ENCODE measurements at regions not wholly inside any gene's neighbourhood (a gene's known extent, or its start where the extent isn't known, plus 50 kb on each side); places are given as distances from the start of the nearest gene placed in this dataset.

DNA sequence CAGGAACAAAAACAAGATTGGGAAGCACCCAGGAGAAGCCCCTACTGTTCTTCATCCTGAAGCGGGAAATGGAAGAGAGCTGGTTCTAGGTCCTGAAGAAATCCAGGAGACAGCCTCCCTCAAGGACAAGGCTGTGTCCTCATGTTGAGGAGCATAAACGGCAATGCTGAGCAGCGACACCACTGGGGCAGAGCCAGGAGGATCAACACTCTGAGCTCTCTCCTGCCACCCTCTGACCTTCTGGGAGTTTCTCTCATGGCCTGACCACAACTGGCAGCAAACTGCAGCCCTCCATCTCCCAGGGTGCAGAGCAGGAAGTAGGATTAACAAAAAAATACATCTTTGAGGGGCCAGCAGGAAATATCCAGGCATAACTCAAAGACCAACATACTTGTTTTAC lies 1292.2 kb upstream of the TMEM132C start:
- TF ChIP-seq, protein P1, sequence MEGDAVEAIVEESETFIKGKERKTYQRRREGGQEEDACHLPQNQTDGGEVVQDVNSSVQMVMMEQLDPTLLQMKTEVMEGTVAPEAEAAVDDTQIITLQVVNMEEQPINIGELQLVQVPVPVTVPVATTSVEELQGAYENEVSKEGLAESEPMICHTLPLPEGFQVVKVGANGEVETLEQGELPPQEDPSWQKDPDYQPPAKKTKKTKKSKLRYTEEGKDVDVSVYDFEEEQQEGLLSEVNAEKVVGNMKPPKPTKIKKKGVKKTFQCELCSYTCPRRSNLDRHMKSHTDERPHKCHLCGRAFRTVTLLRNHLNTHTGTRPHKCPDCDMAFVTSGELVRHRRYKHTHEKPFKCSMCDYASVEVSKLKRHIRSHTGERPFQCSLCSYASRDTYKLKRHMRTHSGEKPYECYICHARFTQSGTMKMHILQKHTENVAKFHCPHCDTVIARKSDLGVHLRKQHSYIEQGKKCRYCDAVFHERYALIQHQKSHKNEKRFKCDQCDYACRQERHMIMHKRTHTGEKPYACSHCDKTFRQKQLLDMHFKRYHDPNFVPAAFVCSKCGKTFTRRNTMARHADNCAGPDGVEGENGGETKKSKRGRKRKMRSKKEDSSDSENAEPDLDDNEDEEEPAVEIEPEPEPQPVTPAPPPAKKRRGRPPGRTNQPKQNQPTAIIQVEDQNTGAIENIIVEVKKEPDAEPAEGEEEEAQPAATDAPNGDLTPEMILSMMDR (IDR thresholded peaks at IDR 0.05; ENCODE audit: poor library complexity, severe bottlenecking) = no peak
- no peak for TF ChIP-seq EP300 (conservative IDR thresholded peaks at IDR 0.05; ENCODE audit: poor library complexity, severe bottlenecking)
- no peak for TF ChIP-seq EZH2 (IDR thresholded peaks at IDR 0.05; ENCODE audit: borderline replicate concordance, insufficient read depth, low read length, poor library complexity, severe bottlenecking)
- TF ChIP-seq SMC3 (conservative IDR thresholded peaks at IDR 0.05; ENCODE audit: poor library complexity) = no peak
- no peak for TF ChIP-seq POLR2AphosphoS5 (IDR thresholded peaks at IDR 0.05)
- TF ChIP-seq MXI1 (conservative IDR thresholded peaks at IDR 0.05; ENCODE audit: poor library complexity, severe bottlenecking) = no peak
- TF ChIP-seq TAF1 (IDR thresholded peaks at IDR 0.05; ENCODE audit: low read depth) = no peak
